ENCODE measurements at regions not wholly inside any gene's neighbourhood (a gene's known extent, or its start where the extent isn't known, plus 50 kb on each side); places are given as distances from the start of the nearest gene placed in this dataset.

- no peak overlapping the region for H3K4me2 ChIP-seq (ENCODE audit: insufficient read depth, low read length)
- POLR2A ChIA-PET, result no interaction called here
- FAIRE-seq (no peak), DNase-seq (ENCODE audit: low read depth, low spot score) (no peak)
- H3K4me1 ChIP-seq (ENCODE audit: control insufficient read depth, extremely low read depth, insufficient read depth, low read length), result no peaks in the 10 kb centered on the region
- no peak overlapping the region for H3K9ac ChIP-seq (replicated peaks; ENCODE audit: extremely low read depth, insufficient read depth, low read length)
- no peak overlapping the region for H2AFZ ChIP-seq (ENCODE audit: low read depth, low read length)
- no peaks in the 10 kb centered on the region for H3K9me3 ChIP-seq (replicated peaks; ENCODE audit: control insufficient read depth, insufficient read depth, low read length)
- BruUV-seq (replicated peaks), result no TSS peak
- H3K36me3 ChIP-seq (ENCODE audit: control insufficient read depth in 2 of 2, extremely low read depth in 1 of 2, insufficient read depth in 2 of 2, low read length in 2 of 2), result no peaks in the 10 kb centered on the region
- CTCF ChIA-PET, result no interaction called here
- H3K79me2 ChIP-seq (ENCODE audit: control insufficient read depth, insufficient read depth, low read length), result no peaks in the 10 kb centered on the region
- no peaks in the 10 kb centered on the region for H3K27me3 ChIP-seq (ENCODE audit: control insufficient read depth in 2 of 2, insufficient read depth in 2 of 2, low read length in 2 of 2)
- no peak for TF ChIP-seq CTCF (IDR thresholded peaks at IDR 0.05; ENCODE audit: extremely low read depth in 1 of 2, insufficient read depth in 1 of 2, low read depth in 1 of 2, low read length in 2 of 2)
- no peak for TF ChIP-seq MYC (IDR thresholded peaks at IDR 0.05; ENCODE audit: low read depth, low read length)
- no peak for TF ChIP-seq EZH2 (IDR thresholded peaks at IDR 0.05; ENCODE audit: borderline replicate concordance, low read depth, low read length, severe bottlenecking)
- no peak for TF ChIP-seq POLR2A (IDR thresholded peaks at IDR 0.05; ENCODE audit: low read depth, low read length)
- TF ChIP-seq GATA2 (IDR thresholded peaks at IDR 0.05; ENCODE audit: insufficient read depth, insufficient read length, low read depth, low read length), result no peak
- no peak for TF ChIP-seq JUN (IDR thresholded peaks at IDR 0.05; ENCODE audit: borderline replicate concordance, insufficient read depth, insufficient read length, low read depth)
- no peak for TF ChIP-seq FOS (IDR thresholded peaks at IDR 0.05; ENCODE audit: borderline replicate concordance, insufficient read depth, low read length)
- no peak for TF ChIP-seq POLR2AphosphoS5 (IDR thresholded peaks at IDR 0.05; ENCODE audit: insufficient read depth, low read depth, low read length)
- TF ChIP-seq, protein P1, sequence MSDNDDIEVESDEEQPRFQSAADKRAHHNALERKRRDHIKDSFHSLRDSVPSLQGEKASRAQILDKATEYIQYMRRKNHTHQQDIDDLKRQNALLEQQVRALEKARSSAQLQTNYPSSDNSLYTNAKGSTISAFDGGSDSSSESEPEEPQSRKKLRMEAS (IDR thresholded peaks at IDR 0.05; ENCODE audit: insufficient read depth, insufficient read length), result no peak
- dilution Hi-C loops (cut with MboI; ENCODE audit: extremely low pct_ligation_motif_present, low sequenced_read_pairs) (no loop called here), intact Hi-C loops (cut with micrococcal nuclease) (no loop called here)
- no peaks in the 10 kb centered on the region for H3K9me1 ChIP-seq (replicated peaks; ENCODE audit: control insufficient read depth, extremely low read depth, insufficient read depth, low read length)
- no peak overlapping the region for H3K27ac ChIP-seq (ENCODE audit: insufficient read depth, low read depth, low read length)
- H4K20me1 ChIP-seq (replicated peaks; ENCODE audit: control insufficient read depth, extremely low read depth, insufficient read depth, low read length), result no peaks in the 10 kb centered on the region
- no peak overlapping the region for H3K4me3 ChIP-seq (replicated peaks in 1 of 3; ENCODE audit: insufficient read depth in 1 of 3, low read depth in 1 of 3, low read length in 3 of 3)
These were observed 605.2 kb upstream of the CELF4 start for GRCh38 chr18:38170845-38171244.

Measured in endothelial cell of umbilical vein (primary cell).